IMR-90 (cell line): ENCODE measurements at regions not wholly inside any gene's neighbourhood (a gene's known extent, or its start where the extent isn't known, plus 50 kb on each side); places are given as distances from the start of the nearest gene placed in this dataset.

Experiments
- BHLHE40 ChIP-seq: fragments of 150-350 bp; IDR thresholded peaks from 2 replicates; pipeline ENCODE4 v1.6.1; 2016; ENCODE audit warnings: mild to moderate bottlenecking, low read depth, low read length
- CEBPB ChIP-seq: IDR thresholded peaks from 2 replicates; pipeline ENCODE4 v1.6.1; 2012; ENCODE audit warnings: low read depth, low read length, improper control_type of control experiment
- CTCF ChIP-seq: conservative IDR thresholded peaks from 2 replicates; pipeline ENCODE4 v1.5.1; 2012; ENCODE audit warnings: mild to moderate bottlenecking, low read depth, low read length, improper control_type of control experiment
- ELK1 ChIP-seq: fragments of 150-350 bp; IDR thresholded peaks from 2 replicates; pipeline ENCODE4 v1.6.1; 2016; ENCODE audit warnings: low read depth, mild to moderate bottlenecking, low read length, moderate library complexity, borderline replicate concordance
- FOS ChIP-seq: fragments of 150-350 bp; IDR thresholded peaks from 2 replicates; pipeline ENCODE4 v1.6.1; 2016; ENCODE audit warnings: low read depth, low read length
- MAFK ChIP-seq: IDR thresholded peaks from 2 replicates; pipeline ENCODE4 v1.6.1; 2012; ENCODE audit warnings: low read depth, low read length, improper control_type of control experiment
- MAZ ChIP-seq: IDR thresholded peaks from 2 replicates; pipeline ENCODE4 v1.6.1; 2012; ENCODE audit warnings: low read depth, mild to moderate bottlenecking, low read length, improper control_type of control experiment, moderate library complexity, borderline replicate concordance
- NFE2L2 ChIP-seq: fragments of 150-350 bp; IDR thresholded peaks from 2 replicates; pipeline ENCODE4 v1.6.1; 2016; ENCODE audit warnings: low read depth, mild to moderate bottlenecking, low read length
- POLR2A ChIP-seq: IDR thresholded peaks from 2 replicates; pipeline ENCODE4 v1.6.1; 2012; ENCODE audit warnings: mild to moderate bottlenecking, low read depth, low read length
- RAD21 ChIP-seq: IDR thresholded peaks from 2 replicates; pipeline ENCODE4 v1.6.1; 2012; ENCODE audit warnings: low read length, improper control_type of control experiment
- RFX5 ChIP-seq: IDR thresholded peaks from 2 replicates; pipeline ENCODE4 v1.8.0; 2012; ENCODE audit warnings: low read depth, mild to moderate bottlenecking, low read length, moderate library complexity
- USF2 ChIP-seq: fragments of 150-350 bp; IDR thresholded peaks from 2 replicates; pipeline ENCODE4 v1.6.1; 2017; ENCODE audit warnings: mild to moderate bottlenecking, antibody characterized with exemption, low read length, low read depth

GRCh38 chrX:149372866-149373265 is 132.2 kb downstream of the IDS start:
- no peak for TF ChIP-seq CTCF
- no peak for TF ChIP-seq RFX5
- no peak for TF ChIP-seq RAD21
- TF ChIP-seq POLR2A, result no peak
- no peak for TF ChIP-seq USF2
- no peak for TF ChIP-seq NFE2L2
- no peak for TF ChIP-seq FOS
- TF ChIP-seq CEBPB, result no peak
- TF ChIP-seq ELK1, result no peak
- TF ChIP-seq BHLHE40, result no peak
- TF ChIP-seq MAFK, result no peak
- no peak for TF ChIP-seq MAZ
